ENCODE measurements at regions not wholly inside any gene's neighbourhood (a gene's known extent, or its start where the extent isn't known, plus 50 kb on each side); places are given as distances from the start of the nearest gene placed in this dataset.

- TF ChIP-seq, protein P1, sequence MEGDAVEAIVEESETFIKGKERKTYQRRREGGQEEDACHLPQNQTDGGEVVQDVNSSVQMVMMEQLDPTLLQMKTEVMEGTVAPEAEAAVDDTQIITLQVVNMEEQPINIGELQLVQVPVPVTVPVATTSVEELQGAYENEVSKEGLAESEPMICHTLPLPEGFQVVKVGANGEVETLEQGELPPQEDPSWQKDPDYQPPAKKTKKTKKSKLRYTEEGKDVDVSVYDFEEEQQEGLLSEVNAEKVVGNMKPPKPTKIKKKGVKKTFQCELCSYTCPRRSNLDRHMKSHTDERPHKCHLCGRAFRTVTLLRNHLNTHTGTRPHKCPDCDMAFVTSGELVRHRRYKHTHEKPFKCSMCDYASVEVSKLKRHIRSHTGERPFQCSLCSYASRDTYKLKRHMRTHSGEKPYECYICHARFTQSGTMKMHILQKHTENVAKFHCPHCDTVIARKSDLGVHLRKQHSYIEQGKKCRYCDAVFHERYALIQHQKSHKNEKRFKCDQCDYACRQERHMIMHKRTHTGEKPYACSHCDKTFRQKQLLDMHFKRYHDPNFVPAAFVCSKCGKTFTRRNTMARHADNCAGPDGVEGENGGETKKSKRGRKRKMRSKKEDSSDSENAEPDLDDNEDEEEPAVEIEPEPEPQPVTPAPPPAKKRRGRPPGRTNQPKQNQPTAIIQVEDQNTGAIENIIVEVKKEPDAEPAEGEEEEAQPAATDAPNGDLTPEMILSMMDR (IDR thresholded peaks at IDR 0.05 in 4 of 5, conservative IDR thresholded peaks at IDR 0.05 in 1 of 5) = no peak
- TF ChIP-seq POLR2A (IDR thresholded peaks at IDR 0.05) = no peak
Observed at GRCh38 chr5:56456002-56456401, 222.9 kb upstream of the ANKRD55 start.

Measured in gastrocnemius medialis (tissue), 4 donors.